MM.1S (cell line): ENCODE measurements at regions not wholly inside any gene's neighbourhood (a gene's known extent, or its start where the extent isn't known, plus 50 kb on each side); places are given as distances from the start of the nearest gene placed in this dataset.

Experiments used
- EZH2 ChIP-seq: fragments of 300-600 bp; sonication (generic); optimal IDR thresholded peaks from 2 replicates; pipeline ENCODE3; 2017; ENCODE audit warnings: low read depth, mild to moderate bottlenecking, antibody characterized with exemption, low read length, mixed read lengths
- EZH2phosphoT487 ChIP-seq: fragments of 300-600 bp; sonication (generic); IDR thresholded peaks from 2 replicates; pipeline ENCODE4 v1.6.1; 2018; ENCODE audit warnings: antibody characterized with exemption, low read length
- TF ChIP-seq, protein P1 (sequence below): fragments of 300-600 bp; sonication (generic); IDR thresholded peaks from 2 replicates; pipeline ENCODE4 v1.5.1; 2016; ENCODE audit warnings: antibody characterized with exemption, low read length, mixed read lengths

DNA sequence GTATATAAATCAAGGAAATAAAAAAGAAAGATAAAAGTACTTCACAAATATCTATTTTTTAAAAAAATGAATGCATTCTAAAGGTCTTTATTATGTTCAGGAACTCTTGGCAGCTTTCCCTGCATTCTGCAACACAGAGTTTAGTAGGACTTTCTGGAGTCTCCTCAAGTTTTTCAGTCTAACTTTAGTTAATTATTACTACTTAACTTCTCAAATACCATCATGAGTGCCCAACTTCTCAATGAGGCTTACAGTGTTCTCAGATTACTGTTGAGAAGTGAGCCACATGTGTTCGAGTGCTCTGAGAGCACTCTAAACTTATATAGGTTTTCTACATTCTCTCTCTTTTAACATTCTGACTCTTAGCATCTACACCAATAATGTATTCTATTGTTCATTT is 1852.9 kb upstream of the PCDH10 start:
- TF ChIP-seq, protein P1, sequence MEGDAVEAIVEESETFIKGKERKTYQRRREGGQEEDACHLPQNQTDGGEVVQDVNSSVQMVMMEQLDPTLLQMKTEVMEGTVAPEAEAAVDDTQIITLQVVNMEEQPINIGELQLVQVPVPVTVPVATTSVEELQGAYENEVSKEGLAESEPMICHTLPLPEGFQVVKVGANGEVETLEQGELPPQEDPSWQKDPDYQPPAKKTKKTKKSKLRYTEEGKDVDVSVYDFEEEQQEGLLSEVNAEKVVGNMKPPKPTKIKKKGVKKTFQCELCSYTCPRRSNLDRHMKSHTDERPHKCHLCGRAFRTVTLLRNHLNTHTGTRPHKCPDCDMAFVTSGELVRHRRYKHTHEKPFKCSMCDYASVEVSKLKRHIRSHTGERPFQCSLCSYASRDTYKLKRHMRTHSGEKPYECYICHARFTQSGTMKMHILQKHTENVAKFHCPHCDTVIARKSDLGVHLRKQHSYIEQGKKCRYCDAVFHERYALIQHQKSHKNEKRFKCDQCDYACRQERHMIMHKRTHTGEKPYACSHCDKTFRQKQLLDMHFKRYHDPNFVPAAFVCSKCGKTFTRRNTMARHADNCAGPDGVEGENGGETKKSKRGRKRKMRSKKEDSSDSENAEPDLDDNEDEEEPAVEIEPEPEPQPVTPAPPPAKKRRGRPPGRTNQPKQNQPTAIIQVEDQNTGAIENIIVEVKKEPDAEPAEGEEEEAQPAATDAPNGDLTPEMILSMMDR = no peak
- TF ChIP-seq EZH2 = no peak
- no peak for TF ChIP-seq EZH2phosphoT487
